Globus pallidus (tissue), 1 donor: ENCODE measurements at regions not wholly inside any gene's neighbourhood (a gene's known extent, or its start where the extent isn't known, plus 50 kb on each side); places are given as distances from the start of the nearest gene placed in this dataset.

ENCODE experiments used
- DNase-seq: peaks from one replicate; pipeline ENCODE4 v3.0.0-alpha.2; 2015; ENCODE audit warnings: low spot score

GRCh38 chr2:217035967-217036366 lies 176.1 kb upstream of the TNP1 start:
- no peak for DNase-seq

GRCh38 chr2:217033186-217033585 lies 173.3 kb upstream of the TNP1 start:
- DNase-seq = no peak

GRCh38 chr2:217031445-217031844 lies 171.6 kb upstream of the TNP1 start:
- DNase-seq = no peak

GRCh38 chr2:217030081-217030480 lies 170.2 kb upstream of the TNP1 start:
- DNase-seq = no peak

GRCh38 chr2:217028128-217028527 lies 168.3 kb upstream of the TNP1 start:
- no peak for DNase-seq

- no peak for DNase-seq
Observed at GRCh38 chr2:217027414-217027813, 167.6 kb upstream of the TNP1 start.

GRCh38 chr2:217026569-217026968 lies 166.7 kb upstream of the TNP1 start:
- no peak for DNase-seq

GRCh38 chr2:217026161-217026560 lies 166.3 kb upstream of the TNP1 start:
- no peak for DNase-seq

- DNase-seq = no peak
Observed at GRCh38 chr2:217023611-217024010, 163.7 kb upstream of the TNP1 start.

- DNase-seq = no peak
Observed at GRCh38 chr2:217017456-217018252, 157.8 kb upstream of the TNP1 start.

- DNase-seq = no peak
Observed at GRCh38 chr2:217016796-217017419, 157.0 kb upstream of the TNP1 start.

- DNase-seq = no peak
Observed at GRCh38 chr2:217014328-217015105, 154.7 kb upstream of the TNP1 start.

GRCh38 chr2:217013926-217014325 lies 154.1 kb upstream of the TNP1 start:
- no peak for DNase-seq

- no peak for DNase-seq
Observed at GRCh38 chr2:217011576-217011975, 151.7 kb upstream of the TNP1 start.

- DNase-seq = no peak
Observed at GRCh38 chr2:217010173-217010572, 150.3 kb upstream of the TNP1 start.

GRCh38 chr2:217008794-217009193 lies 148.9 kb upstream of the TNP1 start:
- no peak for DNase-seq

GRCh38 chr2:217006217-217006616 lies 146.4 kb upstream of the TNP1 start:
- no peak for DNase-seq

GRCh38 chr2:217004656-217005055 lies 144.8 kb upstream of the TNP1 start:
- no peak for DNase-seq

- no peak for DNase-seq
Observed at GRCh38 chr2:217001740-217002139, 141.9 kb upstream of the TNP1 start.

GRCh38 chr2:217000406-217000805 lies 140.5 kb upstream of the TNP1 start:
- no peak for DNase-seq

- no peak for DNase-seq
Observed at GRCh38 chr2:216996279-216996845, 136.5 kb upstream of the TNP1 start.

- no peak for DNase-seq
Observed at GRCh38 chr2:216994353-216994854, 134.5 kb upstream of the TNP1 start.
